SK-N-MC (cell line): ENCODE measurements at regions not wholly inside any gene's neighbourhood (a gene's known extent, or its start where the extent isn't known, plus 50 kb on each side); places are given as distances from the start of the nearest gene placed in this dataset.

Source experiments
- EZH2 ChIP-seq: fragments of 200-600 bp; sonication (generic); IDR thresholded peaks from one replicate; pipeline ENCODE4 v1.6.1; 2017; ENCODE audit warnings: antibody characterized with exemption
- FOXP2 ChIP-seq: optimal IDR thresholded peaks from 2 replicates; pipeline ENCODE3; 2011; ENCODE audit warnings: mild to moderate bottlenecking, moderate library complexity; ENCODE audit not compliant: insufficient read depth; ENCODE audit errors: extremely low read length, control extremely low read depth
- POLR2AphosphoS5 ChIP-seq: IDR thresholded peaks from 2 replicates; pipeline ENCODE4 v1.6.1; 2012; ENCODE audit warnings: mild to moderate bottlenecking, low read depth, low read length, borderline replicate concordance

DNA sequence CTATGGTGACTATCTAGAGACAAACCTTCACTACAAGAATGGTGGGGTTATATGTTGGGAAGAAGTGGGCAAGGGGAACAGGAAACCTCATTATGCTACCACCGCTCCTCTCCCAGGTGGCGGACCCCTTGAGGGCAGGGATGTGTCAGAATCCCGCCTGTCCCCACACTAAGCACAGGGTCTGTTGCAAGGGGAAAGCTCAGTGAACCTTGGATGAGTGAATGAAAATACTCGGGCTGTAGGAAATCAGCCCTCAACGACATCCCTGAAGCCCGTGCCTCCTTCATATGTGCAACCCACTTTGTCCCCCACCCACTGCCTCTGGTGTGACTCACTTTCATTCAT is 68.2 kb upstream of the AMPD3 start:
- TF ChIP-seq POLR2AphosphoS5 (no peak), EZH2 (no peak), FOXP2 (no peak)
